Fibroblast of lung (primary cell): ENCODE measurements at regions not wholly inside any gene's neighbourhood (a gene's known extent, or its start where the extent isn't known, plus 50 kb on each side); places are given as distances from the start of the nearest gene placed in this dataset.

Source experiments
- DNase-seq, 2 donors: peaks; one replicate each; pipeline versions ENCODE4 v3.0.0 to v3.0.0-alpha.2; 2010; ENCODE audit warnings: low read depth in 2 of 2
- H2AFZ ChIP-seq: 2 replicates; pipeline ENCODE4 v1.5.1; 2012; ENCODE audit warnings: low read length, control low read depth, inconsistent platforms
- H3K27ac ChIP-seq: 2 replicates; pipeline ENCODE4 v1.5.1; 2011; ENCODE audit warnings: low read length, control low read depth; ENCODE audit not compliant: insufficient read depth
- H3K27me3 ChIP-seq: 2 replicates; pipeline ENCODE4 v1.5.1; 2011; ENCODE audit warnings: mild to moderate bottlenecking, low read length; ENCODE audit not compliant: control insufficient read depth, insufficient read depth
- H3K36me3 ChIP-seq: 2 replicates; pipeline ENCODE4 v1.5.1; 2011; ENCODE audit warnings: low read length; ENCODE audit not compliant: control insufficient read depth, insufficient read depth
- H3K4me1 ChIP-seq: 2 replicates; pipeline ENCODE4 v1.5.1; 2011; ENCODE audit warnings: low read length; ENCODE audit not compliant: control insufficient read depth, insufficient read depth; ENCODE audit errors: extremely low read depth
- H3K4me2 ChIP-seq: 2 replicates; pipeline ENCODE4 v1.5.1; 2011; ENCODE audit warnings: low read length, control low read depth; ENCODE audit not compliant: insufficient read depth; ENCODE audit errors: extremely low read depth
- H3K4me3 ChIP-seq, 4 experiments: fragments of 200-600 bp in 1 of 4; sonication (generic) in 1 of 4; replicated peaks in 1 of 4; 2 replicates each; pipeline ENCODE4 v1.5.1; 2011 to 2016; ENCODE audit warnings: low read length in 4 of 4, low read depth in 3 of 4, mild to moderate bottlenecking in 3 of 4, control low read depth in 2 of 4, inconsistent platforms in 1 of 4, mixed read lengths in 1 of 4; ENCODE audit not compliant: insufficient read depth in 1 of 4; ENCODE audit errors: control extremely low read depth in 1 of 4
- H3K79me2 ChIP-seq: 2 replicates; pipeline ENCODE4 v1.5.1; 2012; ENCODE audit warnings: mild to moderate bottlenecking, low read length, inconsistent platforms; ENCODE audit not compliant: control insufficient read depth, insufficient read depth
- H3K9ac ChIP-seq: 2 replicates; pipeline ENCODE4 v1.5.1; 2011; ENCODE audit warnings: mild to moderate bottlenecking, low read length, control low read depth; ENCODE audit not compliant: insufficient read depth
- H3K9me3 ChIP-seq: 2 replicates; pipeline ENCODE4 v1.5.1; 2012; ENCODE audit warnings: low read depth, low read length; ENCODE audit not compliant: control insufficient read depth, insufficient read depth
- H4K20me1 ChIP-seq: 2 replicates; pipeline ENCODE4 v1.5.1; 2011; ENCODE audit warnings: low read length; ENCODE audit not compliant: control insufficient read depth, insufficient read depth; ENCODE audit errors: extremely low read depth
- EZH2 ChIP-seq: IDR thresholded peaks from 2 replicates; pipeline ENCODE4 v1.5.1; 2012; ENCODE audit warnings: low read length, control low read depth, mild to moderate bottlenecking; ENCODE audit errors: missing control alignments
- TF ChIP-seq, protein P1 (sequence below), 2 donors: IDR thresholded peaks in 1 of 2; conservative IDR thresholded peaks in 1 of 2; 1 replicate in 1 of 2; 2 replicates in 1 of 2; pipeline ENCODE4 v1.5.1; 2011 to 2012; ENCODE audit warnings: low read length in 2 of 2, control low read depth in 1 of 2, inconsistent platforms in 1 of 2, low read depth in 1 of 2, mild to moderate bottlenecking in 1 of 2

- Histone ChIP-seq H3K9me3 (no peaks in the 10 kb centered on the region), H3K4me2 (no peak overlapping the region), H3K27me3 (no peaks in the 10 kb centered on the region), H3K9ac (no peak overlapping the region), H4K20me1 (no peaks in the 10 kb centered on the region), H3K4me1 (no peaks in the 10 kb centered on the region), H3K27ac (no peak overlapping the region), H3K79me2 (no peaks in the 10 kb centered on the region), H3K36me3 (no peaks in the 10 kb centered on the region), H3K4me3 (no peak overlapping the region), H2AFZ (no peak overlapping the region)
- DNase-seq = no peak
- TF ChIP-seq, protein P1, sequence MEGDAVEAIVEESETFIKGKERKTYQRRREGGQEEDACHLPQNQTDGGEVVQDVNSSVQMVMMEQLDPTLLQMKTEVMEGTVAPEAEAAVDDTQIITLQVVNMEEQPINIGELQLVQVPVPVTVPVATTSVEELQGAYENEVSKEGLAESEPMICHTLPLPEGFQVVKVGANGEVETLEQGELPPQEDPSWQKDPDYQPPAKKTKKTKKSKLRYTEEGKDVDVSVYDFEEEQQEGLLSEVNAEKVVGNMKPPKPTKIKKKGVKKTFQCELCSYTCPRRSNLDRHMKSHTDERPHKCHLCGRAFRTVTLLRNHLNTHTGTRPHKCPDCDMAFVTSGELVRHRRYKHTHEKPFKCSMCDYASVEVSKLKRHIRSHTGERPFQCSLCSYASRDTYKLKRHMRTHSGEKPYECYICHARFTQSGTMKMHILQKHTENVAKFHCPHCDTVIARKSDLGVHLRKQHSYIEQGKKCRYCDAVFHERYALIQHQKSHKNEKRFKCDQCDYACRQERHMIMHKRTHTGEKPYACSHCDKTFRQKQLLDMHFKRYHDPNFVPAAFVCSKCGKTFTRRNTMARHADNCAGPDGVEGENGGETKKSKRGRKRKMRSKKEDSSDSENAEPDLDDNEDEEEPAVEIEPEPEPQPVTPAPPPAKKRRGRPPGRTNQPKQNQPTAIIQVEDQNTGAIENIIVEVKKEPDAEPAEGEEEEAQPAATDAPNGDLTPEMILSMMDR (conservative IDR thresholded peaks at IDR 0.05 in 1 of 2, IDR thresholded peaks at IDR 0.05 in 1 of 2; ENCODE audit: low read depth in 1 of 2, low read length in 2 of 2) = no peak
- TF ChIP-seq EZH2 = no peak
Measured at GRCh38 chr6:152905551-152906299, 77.1 kb downstream of the FBXO5 start.

DNA sequence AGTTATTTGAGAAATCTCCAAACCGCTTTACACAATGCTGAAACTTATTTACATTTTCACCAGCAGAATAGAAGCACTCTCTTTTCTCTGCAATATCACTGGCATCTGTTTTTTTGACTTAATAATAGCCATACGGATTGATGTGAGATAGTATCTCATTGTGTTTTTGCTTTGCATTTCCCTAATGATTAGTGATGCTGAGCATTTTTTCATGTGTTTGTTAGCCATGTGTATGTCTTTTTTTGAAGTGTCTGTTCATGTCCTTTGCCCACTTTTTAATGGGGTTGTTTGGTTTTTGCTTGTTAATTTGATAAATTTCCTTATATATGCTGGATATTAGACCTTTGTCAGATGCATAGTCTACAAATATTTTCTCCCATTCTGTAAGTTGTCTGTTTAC lies 73.6 kb downstream of the FBXO5 start:
- H3K27ac ChIP-seq = no peak overlapping the region
- no peaks in the 10 kb centered on the region for H3K9me3 ChIP-seq
- H3K4me1 ChIP-seq = no peaks in the 10 kb centered on the region
- H3K27me3 ChIP-seq = no peaks in the 10 kb centered on the region
- no peak overlapping the region for H2AFZ ChIP-seq
- TF ChIP-seq, protein P1 (conservative IDR thresholded peaks at IDR 0.05 in 1 of 2, IDR thresholded peaks at IDR 0.05 in 1 of 2; ENCODE audit: low read depth in 1 of 2, low read length in 2 of 2) = no peak
- no peak for TF ChIP-seq EZH2
- H3K4me2 ChIP-seq = no peak overlapping the region
- H4K20me1 ChIP-seq = no peaks in the 10 kb centered on the region
- H3K9ac ChIP-seq = no peak overlapping the region
- H3K79me2 ChIP-seq = no peaks in the 10 kb centered on the region
- no peak for DNase-seq
- no peak overlapping the region for H3K4me3 ChIP-seq
- no peaks in the 10 kb centered on the region for H3K36me3 ChIP-seq

DNA sequence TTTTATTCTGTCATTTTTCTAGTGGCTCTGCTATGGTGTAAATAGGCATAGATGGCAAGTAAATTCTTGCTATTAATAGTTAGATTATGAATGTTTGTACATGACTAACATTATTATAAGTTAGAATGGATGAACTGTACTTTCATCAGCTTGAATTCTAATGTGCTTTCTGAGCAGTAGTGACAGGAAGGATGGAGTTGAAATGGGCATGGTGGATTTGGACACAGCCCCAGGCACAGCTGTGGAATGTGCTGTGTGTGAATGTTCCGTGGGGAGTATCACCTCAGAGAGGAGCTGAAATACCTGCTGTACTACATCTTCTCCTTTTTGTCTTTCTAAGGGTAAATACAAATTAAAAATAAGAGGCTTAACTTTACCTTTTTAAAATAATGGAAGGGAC lies 66.8 kb downstream of the FBXO5 start:
- Histone ChIP-seq H3K4me3 (no peak overlapping the region), H3K27me3 (no peaks in the 10 kb centered on the region), H3K9ac (no peak overlapping the region), H3K79me2 (no peaks in the 10 kb centered on the region), H2AFZ (no peak overlapping the region), H4K20me1 (no peaks in the 10 kb centered on the region), H3K4me2 (no peak overlapping the region), H3K4me1 (no peaks in the 10 kb centered on the region), H3K9me3 (no peaks in the 10 kb centered on the region), H3K27ac (no peak overlapping the region), H3K36me3 (no peaks in the 10 kb centered on the region)
- TF ChIP-seq EZH2 = no peak
- TF ChIP-seq, protein P1 (conservative IDR thresholded peaks at IDR 0.05 in 1 of 2, IDR thresholded peaks at IDR 0.05 in 1 of 2; ENCODE audit: low read depth in 1 of 2, low read length in 2 of 2) = no peak
- no peak for DNase-seq
